ENCODE measurements at regions not wholly inside any gene's neighbourhood (a gene's known extent, or its start where the extent isn't known, plus 50 kb on each side); places are given as distances from the start of the nearest gene placed in this dataset.
A peak's percentile ranks its signal among the peaks of the same experiment; 100 is the strongest.

DNA sequence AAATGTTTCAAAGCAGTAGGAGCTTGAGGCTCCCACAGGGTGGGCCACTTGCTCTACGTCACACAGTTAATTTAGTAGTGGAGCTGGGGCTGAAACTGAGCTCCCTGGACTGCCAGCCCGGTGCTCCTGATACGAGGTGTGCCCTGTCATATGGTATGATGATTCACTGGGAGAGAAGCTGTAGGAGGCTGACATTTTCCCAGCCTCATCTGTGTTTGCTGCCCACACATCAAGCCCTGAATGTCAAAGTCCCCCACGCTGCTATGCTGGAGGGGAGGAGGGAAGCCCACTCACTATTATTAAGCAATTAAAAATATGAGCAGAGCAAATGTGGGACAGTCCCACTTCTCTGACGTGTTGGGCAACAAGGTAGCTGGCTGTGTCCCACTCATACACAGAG is 81.2 kb upstream of the SORCS3 start:
- no peak overlapping the region for H3K23ac ChIP-seq (ENCODE audit: insufficient read length)
- H3K56ac ChIP-seq (replicated peaks; ENCODE audit: insufficient read length, low read depth, low read length) = no peak overlapping the region
- no peak overlapping the region for H2AFZ ChIP-seq (ENCODE audit: low read length)
- TF ChIP-seq ZNF274 (IDR thresholded peaks at IDR 0.05; ENCODE audit: borderline replicate concordance, extremely low read depth, low read length) = no peak
- no peak for TF ChIP-seq POLR2A (IDR thresholded peaks at IDR 0.05; ENCODE audit: control extremely low read depth in 1 of 2, low read depth in 2 of 2, low read length in 2 of 2)
- no peak for TF ChIP-seq JUND (IDR thresholded peaks at IDR 0.05; ENCODE audit: low read length)
- TF ChIP-seq EGR1 (IDR thresholded peaks at IDR 0.05; ENCODE audit: borderline replicate concordance, low read depth, low read length) = no peak
- TF ChIP-seq BRCA1 (IDR thresholded peaks at IDR 0.05; ENCODE audit: low read depth, low read length) = no peak
- TF ChIP-seq SAP30 (IDR thresholded peaks at IDR 0.05; ENCODE audit: insufficient read depth, insufficient replicate concordance, low read length) = no peak
- no peak for TF ChIP-seq BACH1 (IDR thresholded peaks at IDR 0.05; ENCODE audit: low read length)
- H3K4me2 ChIP-seq (ENCODE audit: insufficient read depth in 1 of 2, low read depth in 2 of 2, low read length in 2 of 2) = no peak overlapping the region
- ChIA-PET CTCF (ENCODE audit: partially characterized antibody) (interaction anchor here (0.8 to 1.6 kb wide), 4 partner anchors 12 to 25 kb away, joined by 3 to 4 read pairs (median 3); no protein-coding TSS in a partner anchor), POLR2A (ENCODE audit: partially characterized antibody) (no interaction called here)
- H3K4me1 ChIP-seq (replicated peaks in 1 of 4; ENCODE audit: control insufficient read depth in 3 of 4, insufficient read depth in 4 of 4, low read length in 3 of 4) = no peaks in the 10 kb centered on the region
- no peaks in the 10 kb centered on the region for H3K23me2 ChIP-seq (ENCODE audit: low read depth, low read length)
- no peaks in the 10 kb centered on the region; a peak in 1 of 4 replicates for H3K9me3 ChIP-seq (ENCODE audit: insufficient read depth in 2 of 2, low read depth in 1 of 2, low read length in 1 of 2)
- H3K18ac ChIP-seq (ENCODE audit: extremely low read depth, low read length) = no peak overlapping the region
- no peak overlapping the region for H3K14ac ChIP-seq (ENCODE audit: insufficient read length)
- H3K4ac ChIP-seq (replicated peaks; ENCODE audit: insufficient read length, low read depth, low read length) = no peak overlapping the region
- no peak overlapping the region for H3K27ac ChIP-seq (ENCODE audit: low read depth, low read length)
- no peaks in the 10 kb centered on the region for H3K79me1 ChIP-seq (ENCODE audit: low read depth, low read length)
- FAIRE-seq = no peak
- H2BK15ac ChIP-seq (ENCODE audit: low read length) = no peak overlapping the region
- H3K79me2 ChIP-seq (ENCODE audit: control insufficient read depth in 1 of 2, insufficient read depth in 2 of 2, low read length in 2 of 2) = no peaks in the 10 kb centered on the region
- no peak overlapping the region for H2BK20ac ChIP-seq (ENCODE audit: low read length)
- H2BK120ac ChIP-seq (replicated peaks; ENCODE audit: low read depth, low read length) = no peak overlapping the region
- no peaks in the 10 kb centered on the region for H3K27me3 ChIP-seq (replicated peaks in 1 of 4; ENCODE audit: control insufficient read depth in 3 of 4, extremely low read depth in 1 of 4, insufficient read depth in 3 of 4, low read length in 3 of 4)
- no peaks in the 10 kb centered on the region for H4K20me1 ChIP-seq (replicated peaks in 1 of 2; ENCODE audit: control insufficient read depth in 1 of 2, insufficient read depth in 2 of 2, low read length in 2 of 2)
- no peak overlapping the region for H4K91ac ChIP-seq (replicated peaks; ENCODE audit: insufficient read length, low read length)
- H2AK5ac ChIP-seq (ENCODE audit: low read depth, low read length) = no peak overlapping the region
- H4K5ac ChIP-seq (ENCODE audit: insufficient read length, low read depth, low read length) = no peak overlapping the region
- peak overlapping the region; percentile 3; the same call in 1 of the 2 replicates for H4K8ac ChIP-seq (ENCODE audit: extremely low read depth, insufficient read depth, low read length)
- H3K4me3 ChIP-seq (ENCODE audit: extremely low read depth in 1 of 4, insufficient read depth in 2 of 4, low read depth in 3 of 4, low read length in 4 of 4) = no peak overlapping the region
- no peak overlapping the region for H2BK5ac ChIP-seq (ENCODE audit: low read depth, low read length)
- H3K9ac ChIP-seq (replicated peaks in 1 of 4; ENCODE audit: extremely low read depth in 1 of 4, low read depth in 3 of 4, low read length in 3 of 4) = no peak overlapping the region
- H3K36me3 ChIP-seq (ENCODE audit: control insufficient read depth in 2 of 4, insufficient read depth in 4 of 4, low read length in 3 of 4) = no peaks in the 10 kb centered on the region
- H2BK12ac ChIP-seq (ENCODE audit: low read depth, low read length) = no peak overlapping the region
- 86% methylated on average over 5 of the region's 5 CpGs; no CpG with 5 or more reads in 1 of the 2 experiments for WGBS, 2 experiments (ENCODE audit: extremely low coverage in 1 of 2, insufficient coverage in 1 of 2, insufficient read length in 1 of 2, insufficient replicate concordance in 2 of 2, low coverage in 1 of 2, low lambda C conversion rate in 2 of 2, missing lambda C conversion rate in 1 of 2)
- DNase-seq (ENCODE audit: low read depth in 1 of 2, low spot score in 2 of 2) = no peak
